ENCODE measurements at regions not wholly inside any gene's neighbourhood (a gene's known extent, or its start where the extent isn't known, plus 50 kb on each side); places are given as distances from the start of the nearest gene placed in this dataset.

GRCh38 chr1:99369154-99369553 lies 104.9 kb downstream of the PLPPR4 start:
- TF ChIP-seq CTCF (IDR thresholded peaks at IDR 0.05) = no peak
- TF ChIP-seq POLR2A (IDR thresholded peaks at IDR 0.05) = no peak
- no peak for TF ChIP-seq POLR2AphosphoS5 (IDR thresholded peaks at IDR 0.05; ENCODE audit: insufficient read depth in 1 of 2, low read depth in 1 of 2)

Data from vagina (tissue), 2 donors.